GM21723 (cell line): ENCODE measurements at regions not wholly inside any gene's neighbourhood (a gene's known extent, or its start where the extent isn't known, plus 50 kb on each side); places are given as distances from the start of the nearest gene placed in this dataset.
A peak's percentile ranks its signal among the peaks of the same experiment; 100 is the strongest.
"Not testable (repeated sequence)": the region's sequence is repeated elsewhere in the genome, so short reads cannot be mapped to it uniquely, and the experiment has no call there.

Experiments
- ATAC-seq: cut with Tn5 transposase; IDR thresholded peaks from one replicate; pipeline ENCODE4 v1.9.1; 2021; ENCODE audit warnings: mild to moderate bottlenecking, moderate library complexity; ENCODE audit not compliant: unreplicated experiment

- no peak for ATAC-seq
These were observed 326.1 kb downstream of the TMEM121 start for GRCh38 chr14:105852378-105853088.

DNA sequence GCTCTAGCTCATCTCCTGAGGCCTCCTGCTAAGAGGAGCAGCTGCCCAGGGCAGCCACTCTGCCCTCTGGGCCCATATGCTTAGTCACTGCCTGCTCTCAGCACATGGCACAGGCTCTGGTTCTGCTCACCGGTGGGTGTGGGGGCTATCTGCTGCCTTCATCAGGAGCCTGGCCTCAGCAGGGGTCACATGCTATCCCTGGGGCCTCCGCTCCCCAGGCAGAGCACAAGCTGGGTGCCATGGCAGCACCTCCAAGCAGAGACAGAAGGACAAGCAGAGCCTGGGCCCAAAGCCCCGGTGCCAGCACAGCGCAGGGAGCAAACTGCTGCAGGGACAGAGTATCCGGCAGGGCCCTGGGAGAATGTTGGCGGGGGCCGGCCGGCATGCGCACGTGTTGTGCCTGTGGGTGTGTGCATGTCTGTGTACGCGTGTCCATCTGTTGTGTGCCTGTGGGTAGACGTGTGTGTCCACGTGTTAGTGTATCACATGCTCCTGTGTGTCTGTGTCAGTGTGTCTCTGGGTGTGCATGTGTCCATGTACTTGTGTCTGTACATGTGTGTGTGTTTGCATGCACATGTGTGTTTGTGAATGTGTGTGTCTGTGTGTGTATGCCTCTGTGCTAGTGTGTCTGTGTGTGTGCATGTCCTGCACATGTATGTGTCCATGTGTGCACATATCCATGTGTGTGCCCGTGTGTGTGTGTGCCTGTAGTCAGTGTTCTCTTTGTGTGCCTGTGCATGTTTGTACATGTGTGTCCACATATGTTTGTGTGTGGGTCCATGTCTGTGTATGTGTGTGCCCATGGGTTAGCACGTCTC lies 326.9 kb downstream of the TMEM121 start:
- no peak for ATAC-seq

GRCh38 chr14:105853907-105854599 lies 327.7 kb downstream of the TMEM121 start:
- no peak for ATAC-seq

- ATAC-seq, result no peak
These were observed 328.3 kb downstream of the TMEM121 start for GRCh38 chr14:105854600-105855245.

- no peak for ATAC-seq
These were observed 329.0 kb downstream of the TMEM121 start for GRCh38 chr14:105855246-105855892.

GRCh38 chr14:105855893-105856675 lies 329.7 kb downstream of the TMEM121 start:
- ATAC-seq, result no peak

DNA sequence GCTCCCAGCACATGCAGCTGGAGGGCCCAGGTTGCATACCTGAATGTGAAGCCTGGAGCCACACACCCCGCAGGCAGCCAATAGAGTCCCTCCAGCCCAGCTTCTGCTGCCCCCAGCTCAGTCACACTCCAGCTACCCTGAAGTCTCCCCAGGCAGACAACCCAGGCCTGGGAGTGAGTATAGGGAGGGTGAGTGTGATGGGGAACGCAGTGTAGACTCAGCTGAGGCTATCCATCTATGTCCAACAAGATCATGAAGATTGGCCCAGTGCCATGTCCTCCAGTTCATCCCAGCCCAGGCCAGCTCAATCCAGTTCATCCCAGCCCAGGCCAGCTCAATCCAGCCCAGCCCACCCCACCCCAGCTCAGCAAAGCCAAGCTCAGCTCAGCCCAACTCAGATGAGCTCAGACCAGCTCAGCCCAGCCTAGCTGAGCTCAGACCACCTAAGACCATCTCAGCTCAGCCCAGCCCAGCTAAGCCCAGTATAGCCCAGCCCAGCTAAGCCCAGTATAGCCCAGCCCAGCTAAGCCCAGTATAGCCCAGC lies 330.4 kb downstream of the TMEM121 start:
- no peak for ATAC-seq

- ATAC-seq, result no peak
These were observed 330.9 kb downstream of the TMEM121 start for GRCh38 chr14:105857220-105857825.

DNA sequence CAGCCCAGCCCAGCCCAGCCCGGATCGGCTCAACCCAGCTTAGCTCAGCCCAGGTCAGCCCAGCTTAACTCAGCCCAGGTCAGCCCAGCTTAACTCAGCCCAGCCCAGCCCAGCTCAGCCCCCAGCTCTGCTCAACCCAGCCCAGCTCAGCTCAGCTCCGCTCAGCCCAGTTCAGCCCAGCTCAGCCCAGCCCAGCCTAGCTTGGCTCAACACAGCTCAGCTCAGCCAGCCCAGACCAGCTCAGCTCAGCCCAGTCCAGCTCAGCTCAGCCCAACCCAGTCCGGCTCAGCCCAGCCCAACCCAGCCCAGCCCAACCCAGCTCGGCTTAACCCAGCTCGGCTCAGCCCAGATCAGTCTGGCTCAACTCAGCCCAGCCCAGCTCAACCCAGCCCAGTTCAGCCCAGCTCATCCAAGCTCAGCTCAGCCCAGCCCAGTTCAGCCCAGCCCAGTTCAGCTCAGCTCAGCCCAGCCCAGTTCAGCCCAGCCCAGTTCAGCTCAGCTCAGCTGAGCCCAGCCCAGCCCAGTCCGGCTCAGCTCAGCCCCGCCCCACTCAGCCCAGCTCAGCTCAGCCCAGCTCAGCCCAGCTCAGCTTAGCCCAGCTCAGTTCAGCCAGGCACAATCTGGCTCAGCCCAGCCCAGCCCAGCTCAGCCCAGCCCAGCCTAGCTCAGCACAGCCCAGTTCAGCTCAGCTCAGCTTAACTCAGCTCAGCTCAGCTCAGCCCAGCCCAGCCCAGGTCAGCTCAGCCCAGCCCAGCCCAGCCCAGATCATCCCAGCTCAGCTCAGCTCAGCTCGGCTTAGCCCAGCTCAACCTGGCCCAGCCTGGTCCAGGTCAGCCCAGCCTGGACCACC lies 331.7 kb downstream of the TMEM121 start:
- ATAC-seq, result no peak

DNA sequence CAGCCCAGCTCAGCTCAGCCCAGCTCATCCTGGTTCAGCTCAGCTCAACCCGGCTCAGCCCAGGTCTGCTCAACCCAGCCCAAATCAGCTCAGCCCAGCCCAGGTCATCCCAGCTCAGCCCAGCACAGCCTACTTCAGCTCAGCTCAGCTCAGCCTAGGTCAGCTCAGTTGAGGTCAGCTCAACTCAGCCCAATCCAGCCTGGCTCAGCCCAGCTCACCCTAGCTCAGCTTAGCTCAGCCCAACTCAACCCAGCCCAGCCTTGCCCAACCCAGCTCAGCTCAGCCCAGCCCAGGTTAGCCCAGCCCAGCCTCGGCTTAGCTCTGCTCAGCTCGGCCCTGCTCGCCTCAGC lies 332.3 kb downstream of the TMEM121 start:
- no peak for ATAC-seq

GRCh38 chr14:105859073-105859716 lies 332.8 kb downstream of the TMEM121 start:
- not testable (repeated sequence) for ATAC-seq

- ATAC-seq, result no peak
These were observed 333.6 kb downstream of the TMEM121 start for GRCh38 chr14:105859717-105860614.

- no peak for ATAC-seq
These were observed 334.5 kb downstream of the TMEM121 start for GRCh38 chr14:105860615-105861580.

GRCh38 chr14:105861985-105862465 lies 335.6 kb downstream of the TMEM121 start:
- peak; percentile 37 for ATAC-seq

- no peak for ATAC-seq
These were observed 336.3 kb downstream of the TMEM121 start for GRCh38 chr14:105862581-105863239.
